IMR-90 (cell line): ENCODE measurements at regions not wholly inside any gene's neighbourhood (a gene's known extent, or its start where the extent isn't known, plus 50 kb on each side); places are given as distances from the start of the nearest gene placed in this dataset.

Experiments
- ATAC-seq: fragments of 200-7000 bp; cut with Tn5 transposase; 2 replicates; pipeline ENCODE4 v1.9.1; 2020; ENCODE audit warnings: low read depth, mild to moderate bottlenecking, moderate library complexity
- BruUV-seq: library from RNA; stranded (reverse); fragments of 400-500 nt; replicated peaks from 2 replicates; lab custom pipeline; 2021; lab: Mats Ljungman, UMichigan
- CTCF ChIA-PET: fragments of 300-600 bp; formaldehyde crosslinking; extraction: SDS; loops from one replicate; lab custom pipeline; 2021; ENCODE audit warnings: antibody characterized with exemption; lab: Yijun Ruan, JAX
- POLR2A ChIA-PET: fragments of 300-600 bp; sonication (Branson Sonifier 250); formaldehyde crosslinking; loops from one replicate; lab custom pipeline; 2022; ENCODE audit warnings: antibody characterized with exemption; ENCODE audit not compliant: unreplicated experiment; lab: Charles Lee
- DNase-seq: peaks from one replicate; pipeline ENCODE4 v3.0.0; 2013
- H2AFZ ChIP-seq: replicated peaks from 2 replicates; pipeline ENCODE3; 2013; ENCODE audit warnings: low read length, mild to moderate bottlenecking; ENCODE audit not compliant: poor library complexity
- H2AK5ac ChIP-seq: 2 replicates; pipeline ENCODE4 v1.6.1; 2013; ENCODE audit warnings: low read depth, low read length, inconsistent platforms
- H2AK9ac ChIP-seq: replicated peaks from 2 replicates; pipeline ENCODE3; 2013; ENCODE audit warnings: mild to moderate bottlenecking, low read depth, low read length, moderate library complexity; ENCODE audit not compliant: poor library complexity
- H2BK120ac ChIP-seq: 2 replicates; pipeline ENCODE4 v1.6.1; 2013; ENCODE audit warnings: low read depth, low read length, inconsistent platforms
- H2BK15ac ChIP-seq: 3 replicates; pipeline ENCODE4 v1.6.1; 2013; ENCODE audit warnings: low read depth, low read length, inconsistent platforms
- H2BK20ac ChIP-seq: 2 replicates; pipeline ENCODE4 v1.6.1; 2013; ENCODE audit warnings: low read depth, mild to moderate bottlenecking, inconsistent platforms, low read length, moderate library complexity
- H2BK5ac ChIP-seq: 2 replicates; pipeline ENCODE4 v1.6.1; 2013; ENCODE audit warnings: mild to moderate bottlenecking, low read depth, low read length, inconsistent platforms; ENCODE audit not compliant: poor library complexity, severe bottlenecking
- H3K14ac ChIP-seq: replicated peaks from 2 replicates; pipeline ENCODE4 v1.6.1; 2013; ENCODE audit warnings: low read depth, low read length, inconsistent platforms
- H3K18ac ChIP-seq: 2 replicates; pipeline ENCODE4 v1.6.1; 2013; ENCODE audit warnings: low read depth, low read length, control low read depth
- H3K23ac ChIP-seq: 2 replicates; pipeline ENCODE4 v1.6.1; 2013; ENCODE audit warnings: low read depth, low read length, inconsistent platforms
- H3K27ac ChIP-seq: 2 replicates; pipeline ENCODE4 v1.5.1; 2013; ENCODE audit warnings: mild to moderate bottlenecking, control low read depth, low read length; ENCODE audit not compliant: insufficient read depth
- H3K27me3 ChIP-seq: 2 replicates; pipeline ENCODE4 v1.6.1; 2013; ENCODE audit warnings: low read length; ENCODE audit not compliant: control insufficient read depth, insufficient read depth
- H3K36me3 ChIP-seq: 2 replicates; pipeline ENCODE4 v1.6.1; 2013; ENCODE audit warnings: low read length, mixed read lengths; ENCODE audit not compliant: control insufficient read depth, insufficient read depth
- H3K4ac ChIP-seq: 2 replicates; pipeline ENCODE4 v1.6.1; 2013; ENCODE audit warnings: low read depth, low read length, inconsistent platforms
- H3K4me1 ChIP-seq: 2 replicates; pipeline ENCODE4 v1.6.1; 2013; ENCODE audit warnings: low read length, mixed read lengths; ENCODE audit not compliant: control insufficient read depth, insufficient read depth
- H3K4me2 ChIP-seq: 2 replicates; pipeline ENCODE4 v1.6.1; 2013; ENCODE audit warnings: low read depth, mild to moderate bottlenecking, control low read depth, low read length, moderate library complexity
- H3K4me3 ChIP-seq: 2 replicates; pipeline ENCODE4 v1.5.1; 2013; ENCODE audit warnings: low read depth, mild to moderate bottlenecking, control low read depth, low read length, moderate library complexity; ENCODE audit not compliant: insufficient read depth
- H3K56ac ChIP-seq: 2 replicates; pipeline ENCODE4 v1.6.1; 2013; ENCODE audit warnings: low read length, inconsistent platforms; ENCODE audit not compliant: insufficient read depth; ENCODE audit errors: extremely low read depth
- H3K79me1 ChIP-seq, 2 experiments: 2 replicates each; pipeline ENCODE4 v1.6.1; 2013; ENCODE audit warnings: low read length in 2 of 2, inconsistent platforms in 1 of 2, low read depth in 1 of 2
- H3K9ac ChIP-seq: 2 replicates; pipeline ENCODE4 v1.6.1; 2013; ENCODE audit warnings: low read depth, low read length, control low read depth
- H3K9me1 ChIP-seq: 2 replicates; pipeline ENCODE4 v1.6.1; 2013; ENCODE audit warnings: low read length, inconsistent platforms; ENCODE audit not compliant: insufficient read depth
- H3K9me3 ChIP-seq: 2 replicates; pipeline ENCODE4 v1.6.1; 2013; ENCODE audit warnings: low read length; ENCODE audit not compliant: control insufficient read depth, insufficient read depth
- H4K20me1 ChIP-seq: 2 replicates; pipeline ENCODE4 v1.6.1; 2013; ENCODE audit warnings: low read length, inconsistent platforms; ENCODE audit not compliant: insufficient read depth
- H4K5ac ChIP-seq: 2 replicates; pipeline ENCODE4 v1.6.1; 2013; ENCODE audit warnings: mild to moderate bottlenecking, low read depth, low read length, control low read depth
- H4K8ac ChIP-seq, 2 experiments: 2 replicates each; pipeline ENCODE4 v1.6.1; 2013; ENCODE audit warnings: low read depth in 2 of 2, low read length in 2 of 2, control low read depth in 1 of 2, inconsistent platforms in 1 of 2
- H4K91ac ChIP-seq: 2 replicates; pipeline ENCODE4 v1.6.1; 2013; ENCODE audit warnings: low read depth, low read length, inconsistent platforms; ENCODE audit not compliant: insufficient read depth
- CEBPB ChIP-seq: IDR thresholded peaks from 2 replicates; pipeline ENCODE4 v1.6.1; 2012; ENCODE audit warnings: low read depth, low read length, improper control_type of control experiment
- CHD1 ChIP-seq: IDR thresholded peaks from 2 replicates; pipeline ENCODE4 v1.6.1; 2012; ENCODE audit warnings: low read depth, low read length, improper control_type of control experiment
- FOS ChIP-seq: fragments of 150-350 bp; IDR thresholded peaks from 2 replicates; pipeline ENCODE4 v1.6.1; 2016; ENCODE audit warnings: low read depth, low read length
- MAFK ChIP-seq: IDR thresholded peaks from 2 replicates; pipeline ENCODE4 v1.6.1; 2012; ENCODE audit warnings: low read depth, low read length, improper control_type of control experiment
- MAZ ChIP-seq: IDR thresholded peaks from 2 replicates; pipeline ENCODE4 v1.6.1; 2012; ENCODE audit warnings: low read depth, mild to moderate bottlenecking, low read length, improper control_type of control experiment, moderate library complexity, borderline replicate concordance
- NFE2L2 ChIP-seq: fragments of 150-350 bp; IDR thresholded peaks from 2 replicates; pipeline ENCODE4 v1.6.1; 2016; ENCODE audit warnings: low read depth, mild to moderate bottlenecking, low read length
- POLR2A ChIP-seq: IDR thresholded peaks from 2 replicates; pipeline ENCODE4 v1.6.1; 2012; ENCODE audit warnings: mild to moderate bottlenecking, low read depth, low read length
- RCOR1 ChIP-seq: IDR thresholded peaks from 2 replicates; pipeline ENCODE4 v1.6.1; 2012; ENCODE audit warnings: mild to moderate bottlenecking, low read length, improper control_type of control experiment; ENCODE audit not compliant: insufficient replicate concordance
- RFX5 ChIP-seq: IDR thresholded peaks from 2 replicates; pipeline ENCODE4 v1.8.0; 2012; ENCODE audit warnings: low read depth, mild to moderate bottlenecking, low read length, moderate library complexity
- SMC3 ChIP-seq: fragments of 150-350 bp; IDR thresholded peaks from 2 replicates; pipeline ENCODE4 v1.6.1; 2016; ENCODE audit warnings: low read depth, mild to moderate bottlenecking, antibody characterized with exemption, low read length, moderate library complexity
- whole genome bisulfite sequencing, 2 experiments: methylation state at CpG; one replicate each; pipeline versions ENCODE4 v1.1.5 to v1.1.7; 2013; ENCODE audit warnings: missing lambda C conversion rate in 2 of 2; ENCODE audit not compliant: insufficient read length in 1 of 2; ENCODE audit errors: extremely low coverage in 2 of 2; 5-methylcytosine and 5-hydroxymethylcytosine counted together
- dilution Hi-C: fragments of 300-500 bp; cut with HindIII; formaldehyde crosslinking; loops from one replicate; pipeline ENCODE4 v1.14.3; 2018; ENCODE audit warnings: low sequenced_read_pairs; ENCODE audit not compliant: unreplicated experiment
- in situ Hi-C: fragments of 300-500 bp; cut with MboI; formaldehyde crosslinking; loops from 3 replicates; pipeline ENCODE4 v1.14.3; 2019; ENCODE audit warnings: low sequenced_read_pairs, inconsistent platforms, mixed read lengths
- intact Hi-C: fragments of 100-400 bp; cut with micrococcal nuclease; formaldehyde crosslinking; loops from 2 replicates; pipeline ENCODE4 v1.10.0; 2022
- TF ChIP-seq, protein P1 (sequence below): fragments of 150-350 bp; IDR thresholded peaks from 2 replicates; pipeline ENCODE4 v1.6.1; 2016; ENCODE audit warnings: low read depth, mild to moderate bottlenecking, low read length, moderate library complexity, borderline replicate concordance

GRCh38 chr3:156024904-156025533 lies 95.4 kb upstream of the KCNAB1 start:
- dilution Hi-C loops (no loop called here), in situ Hi-C loops (no loop called here), intact Hi-C loops (no loop called here)
- H4K8ac ChIP-seq, result no peak overlapping the region
- H3K9me3 ChIP-seq, result no peaks in the 10 kb centered on the region
- H3K4me1 ChIP-seq, result no peaks in the 10 kb centered on the region
- no peak for TF ChIP-seq RCOR1
- no peak for TF ChIP-seq NFE2L2
- TF ChIP-seq SMC3, result no peak
- no peak for TF ChIP-seq MAFK
- TF ChIP-seq POLR2A, result no peak
- no peak for TF ChIP-seq MAZ
- TF ChIP-seq CHD1, result no peak
- no peak for TF ChIP-seq CEBPB
- TF ChIP-seq FOS, result no peak
- TF ChIP-seq, protein P1, sequence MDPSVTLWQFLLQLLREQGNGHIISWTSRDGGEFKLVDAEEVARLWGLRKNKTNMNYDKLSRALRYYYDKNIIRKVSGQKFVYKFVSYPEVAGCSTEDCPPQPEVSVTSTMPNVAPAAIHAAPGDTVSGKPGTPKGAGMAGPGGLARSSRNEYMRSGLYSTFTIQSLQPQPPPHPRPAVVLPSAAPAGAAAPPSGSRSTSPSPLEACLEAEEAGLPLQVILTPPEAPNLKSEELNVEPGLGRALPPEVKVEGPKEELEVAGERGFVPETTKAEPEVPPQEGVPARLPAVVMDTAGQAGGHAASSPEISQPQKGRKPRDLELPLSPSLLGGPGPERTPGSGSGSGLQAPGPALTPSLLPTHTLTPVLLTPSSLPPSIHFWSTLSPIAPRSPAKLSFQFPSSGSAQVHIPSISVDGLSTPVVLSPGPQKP, result no peak
- no peak for TF ChIP-seq RFX5
- H4K91ac ChIP-seq, result no peak overlapping the region
- ChIA-PET POLR2A (no interaction called here), CTCF (interaction anchor here (0.6 kb wide), 1 partner anchor 19 kb away, joined by 4 read pairs; no protein-coding TSS in a partner anchor)
- H3K9me1 ChIP-seq, result no peaks in the 10 kb centered on the region
- no peaks in the 10 kb centered on the region for H3K36me3 ChIP-seq
- no peak overlapping the region for H2AK5ac ChIP-seq
- H2AK9ac ChIP-seq, result no peak overlapping the region
- H2AFZ ChIP-seq, result no peak overlapping the region
- ATAC-seq (peak; percentile 80), DNase-seq (peak; percentile 8)
- no peaks in the 10 kb centered on the region for H3K27me3 ChIP-seq
- no peak overlapping the region for H3K23ac ChIP-seq
- no peak overlapping the region for H3K4ac ChIP-seq
- H3K9ac ChIP-seq, result no peak overlapping the region
- no TSS peak for BruUV-seq
- H4K20me1 ChIP-seq, result no peaks in the 10 kb centered on the region
- H3K4me2 ChIP-seq, result peak overlapping the region; percentile 76
- H3K56ac ChIP-seq, result no peak overlapping the region
- no peak overlapping the region for H3K27ac ChIP-seq
- no peak overlapping the region for H2BK20ac ChIP-seq
- 0% methylated on average over 4 of the region's 6 CpGs; no CpG with 5 or more reads in 1 of the 2 experiments for WGBS, 2 experiments
- no peak overlapping the region for H3K14ac ChIP-seq
- H2BK120ac ChIP-seq, result no peak overlapping the region
- no peak overlapping the region for H2BK5ac ChIP-seq
- no peak overlapping the region for H2BK15ac ChIP-seq
- no peaks in the 10 kb centered on the region for H3K79me1 ChIP-seq
- no peak overlapping the region for H4K5ac ChIP-seq
- peak overlapping the region; percentile 28; the same call in 1 of the 2 replicates for H3K4me3 ChIP-seq
- no peak overlapping the region for H3K18ac ChIP-seq
